Right lobe of liver (tissue), 6 donors: ENCODE measurements at regions not wholly inside any gene's neighbourhood (a gene's known extent, or its start where the extent isn't known, plus 50 kb on each side); places are given as distances from the start of the nearest gene placed in this dataset.

ENCODE experiments used
- ATAC-seq, 4 donors: fragments of 200-7000 bp; cut with Tn5 transposase; one replicate each; pipeline ENCODE4 v1.9.1; 2020; ENCODE audit warnings: mild to moderate bottlenecking in 4 of 4, moderate library complexity in 4 of 4
- DNase-seq, 3 donors: peaks; one replicate each; pipeline ENCODE4 v3.0.0-alpha.2; 2020
- H3K27ac ChIP-seq, 3 donors: fragments of 200-600 bp; one replicate each; pipeline ENCODE4 v1.8.0; 2022
- H3K27me3 ChIP-seq, 2 donors: fragments of 200-600 bp; one replicate each; pipeline ENCODE4 v1.8.0; 2022
- H3K36me3 ChIP-seq, 4 donors: fragments of 200-600 bp; sonication (generic) in 1 of 4; one replicate each; pipeline versions ENCODE4 v1.5.1 to v1.8.0; 2017 to 2022; ENCODE audit warnings: control low read depth in 1 of 4
- H3K4me1 ChIP-seq, 4 donors: fragments of 200-600 bp; sonication (generic) in 1 of 4; one replicate each; pipeline versions ENCODE4 v1.5.1 to v1.8.0; 2017 to 2022; ENCODE audit warnings: control low read depth in 1 of 4
- H3K4me3 ChIP-seq, 3 donors: fragments of 200-600 bp; one replicate each; pipeline ENCODE4 v1.8.0; 2022
- H3K9me3 ChIP-seq, 4 donors: fragments of 200-600 bp; sonication (generic) in 1 of 4; one replicate each; pipeline versions ENCODE4 v1.5.1 to v1.8.0; 2017 to 2022; ENCODE audit warnings: control low read depth in 1 of 4
- POLR2A ChIP-seq: fragments of 450-650 bp; IDR thresholded peaks from one replicate; pipeline ENCODE4 v1.6.1; 2017; ENCODE audit warnings: antibody characterized with exemption, mild to moderate bottlenecking
- WGBS: methylation state at CpG from one replicate; pipeline ENCODE4 v1.1.6; 2018; ENCODE audit warnings: low coverage, low lambda C conversion rate; ENCODE audit not compliant: insufficient coverage; ENCODE audit errors: missing lambda C conversion rate; 5-methylcytosine and 5-hydroxymethylcytosine counted together
- intact Hi-C, 2 donors: fragments of 100-400 bp; cut with DNase I; formaldehyde crosslinking; loops; one replicate each; pipeline versions ENCODE4 v1.11.2 to v1.14.1; 2022
- TF ChIP-seq, protein P1 (sequence below), 4 donors: fragments of 200-600 bp in 3 of 4; fragments of 450-650 bp in 1 of 4; IDR thresholded peaks; one replicate each; pipeline versions ENCODE4 v1.5.1 to v1.8.0; 2016 to 2022; ENCODE audit warnings: antibody characterized with exemption in 4 of 4, mild to moderate bottlenecking in 2 of 4
- donor health status: DM: no; HTN: yes; CAD: no.
- donor health status: DM: no; HTN: no; CAD: no.
- donor health status: DM: no; HTN: no; CAD: no.
- donor health status: DM: no; HTN: yes; CAD: no.
- donor health status: DM: no; HTN: yes; CAD: no.

DNA sequence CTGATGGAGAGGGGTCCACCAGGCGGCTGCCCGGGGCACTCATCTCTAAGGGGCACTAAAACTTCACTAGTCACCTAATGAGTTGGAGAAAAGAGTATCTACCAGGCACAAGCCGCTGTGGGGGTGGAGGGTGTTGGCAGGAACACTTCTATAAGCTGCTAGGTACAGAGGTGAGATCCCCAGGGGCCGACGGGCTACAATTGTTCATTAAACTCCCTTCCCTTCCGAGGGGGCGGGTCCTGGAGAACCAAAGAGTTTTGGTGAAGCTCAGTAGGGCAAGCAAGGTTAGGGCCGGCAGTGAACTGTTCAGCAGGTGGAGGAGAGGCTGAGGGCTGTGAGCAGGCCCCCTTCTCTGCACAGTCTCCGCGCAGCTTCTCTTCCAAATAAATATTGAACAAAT lies 78.7 kb upstream of the ARAP3 start:
- intact Hi-C loops = no loop called here
- TF ChIP-seq, protein P1, sequence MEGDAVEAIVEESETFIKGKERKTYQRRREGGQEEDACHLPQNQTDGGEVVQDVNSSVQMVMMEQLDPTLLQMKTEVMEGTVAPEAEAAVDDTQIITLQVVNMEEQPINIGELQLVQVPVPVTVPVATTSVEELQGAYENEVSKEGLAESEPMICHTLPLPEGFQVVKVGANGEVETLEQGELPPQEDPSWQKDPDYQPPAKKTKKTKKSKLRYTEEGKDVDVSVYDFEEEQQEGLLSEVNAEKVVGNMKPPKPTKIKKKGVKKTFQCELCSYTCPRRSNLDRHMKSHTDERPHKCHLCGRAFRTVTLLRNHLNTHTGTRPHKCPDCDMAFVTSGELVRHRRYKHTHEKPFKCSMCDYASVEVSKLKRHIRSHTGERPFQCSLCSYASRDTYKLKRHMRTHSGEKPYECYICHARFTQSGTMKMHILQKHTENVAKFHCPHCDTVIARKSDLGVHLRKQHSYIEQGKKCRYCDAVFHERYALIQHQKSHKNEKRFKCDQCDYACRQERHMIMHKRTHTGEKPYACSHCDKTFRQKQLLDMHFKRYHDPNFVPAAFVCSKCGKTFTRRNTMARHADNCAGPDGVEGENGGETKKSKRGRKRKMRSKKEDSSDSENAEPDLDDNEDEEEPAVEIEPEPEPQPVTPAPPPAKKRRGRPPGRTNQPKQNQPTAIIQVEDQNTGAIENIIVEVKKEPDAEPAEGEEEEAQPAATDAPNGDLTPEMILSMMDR (IDR thresholded peaks at IDR 0.05) = no peak
- TF ChIP-seq POLR2A = no peak
- H3K4me3 ChIP-seq = no peak overlapping the region
- no peaks in the 10 kb centered on the region for H3K27me3 ChIP-seq
- no peak overlapping the region for H3K27ac ChIP-seq
- DNase-seq (no peak), ATAC-seq (no peak)
- H3K9me3 ChIP-seq = no peaks in the 10 kb centered on the region
- no peaks in the 10 kb centered on the region for H3K4me1 ChIP-seq
- WGBS = 38% methylated on average over 6 of the region's 10 CpGs
- H3K36me3 ChIP-seq = no peaks in the 10 kb centered on the region

DNA sequence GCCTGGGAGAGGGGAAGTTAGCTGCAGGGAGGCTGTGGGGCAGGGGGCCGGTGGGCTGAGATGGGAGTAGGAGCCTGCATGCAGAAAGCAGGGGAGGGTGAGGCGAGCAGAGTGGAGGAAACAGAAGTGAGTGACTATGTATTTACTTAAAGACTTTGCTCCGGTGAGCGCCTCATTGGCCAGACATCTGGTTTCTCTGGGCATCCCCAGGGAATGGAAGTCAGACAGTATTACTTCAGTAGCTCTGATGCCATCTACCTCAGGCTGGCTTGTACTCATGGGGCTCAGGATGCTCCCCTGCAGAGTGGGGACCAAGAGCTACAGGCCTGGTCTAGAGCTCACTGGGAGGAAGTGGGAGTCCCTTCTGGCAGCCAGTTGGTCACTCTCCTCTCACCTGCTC lies 78.2 kb upstream of the ARAP3 start:
- 67% methylated on average over 4 of the region's 4 CpGs for WGBS
- no peak for ATAC-seq
- H3K27me3 ChIP-seq = no peaks in the 10 kb centered on the region

DNA sequence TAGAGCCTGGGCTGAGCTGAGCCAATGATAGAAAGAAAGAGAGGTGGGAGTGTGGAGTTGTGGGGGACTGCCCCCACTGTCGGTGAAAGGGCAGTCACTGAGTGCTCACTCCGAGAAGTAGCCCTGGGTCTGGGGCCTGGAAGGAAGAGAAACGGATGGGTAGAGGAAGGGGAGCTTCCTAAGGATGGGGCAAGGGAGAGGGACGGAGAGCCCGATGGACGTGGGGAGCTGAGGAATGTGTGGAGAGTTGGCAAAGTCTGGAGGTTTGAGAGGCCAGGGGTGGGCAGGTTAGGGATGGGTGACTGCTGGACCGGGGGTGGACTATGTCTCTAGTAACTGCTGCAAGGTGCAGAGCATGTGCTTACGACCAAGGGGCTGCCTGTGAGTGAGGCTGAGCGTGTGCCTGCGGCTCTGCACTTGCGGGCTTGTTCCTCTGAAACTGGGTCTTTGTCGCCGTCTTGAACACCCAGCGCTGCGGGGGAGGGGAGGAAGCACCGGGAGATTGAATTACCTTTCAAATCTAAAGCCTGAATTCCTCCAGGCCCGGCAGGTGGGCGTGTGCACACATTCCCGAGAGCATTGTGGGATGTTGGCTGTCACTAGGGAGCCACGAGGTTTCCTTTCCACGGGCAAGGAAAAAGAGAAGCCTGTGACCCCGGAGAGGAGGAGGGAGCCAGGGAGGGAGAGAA lies 76.4 kb upstream of the ARAP3 start:
- H3K27me3 ChIP-seq = no peaks in the 10 kb centered on the region
- H3K4me1 ChIP-seq = no peaks in the 10 kb centered on the region
- H3K27ac ChIP-seq = no peak overlapping the region
- no peaks in the 10 kb centered on the region for H3K9me3 ChIP-seq
- H3K4me3 ChIP-seq = no peak overlapping the region
- intact Hi-C loops = no loop called here
- DNase-seq = no peak
- H3K36me3 ChIP-seq = no peaks in the 10 kb centered on the region
- no peak for ATAC-seq
- TF ChIP-seq, protein P1 (IDR thresholded peaks at IDR 0.05) = no peak
- no peak for TF ChIP-seq POLR2A
- 10% methylated on average over 15 of the region's 22 CpGs for WGBS

More for the DNA sequence above, 78.2 kb upstream of the ARAP3 start:
- H3K4me3 ChIP-seq = no peak overlapping the region
- intact Hi-C loops = no loop called here
- no peaks in the 10 kb centered on the region for H3K4me1 ChIP-seq
- DNase-seq = no peak
- no peaks in the 10 kb centered on the region for H3K36me3 ChIP-seq
- H3K9me3 ChIP-seq = no peaks in the 10 kb centered on the region
- no peak overlapping the region for H3K27ac ChIP-seq
- TF ChIP-seq, protein P1 (IDR thresholded peaks at IDR 0.05) = no peak
- TF ChIP-seq POLR2A = no peak

DNA sequence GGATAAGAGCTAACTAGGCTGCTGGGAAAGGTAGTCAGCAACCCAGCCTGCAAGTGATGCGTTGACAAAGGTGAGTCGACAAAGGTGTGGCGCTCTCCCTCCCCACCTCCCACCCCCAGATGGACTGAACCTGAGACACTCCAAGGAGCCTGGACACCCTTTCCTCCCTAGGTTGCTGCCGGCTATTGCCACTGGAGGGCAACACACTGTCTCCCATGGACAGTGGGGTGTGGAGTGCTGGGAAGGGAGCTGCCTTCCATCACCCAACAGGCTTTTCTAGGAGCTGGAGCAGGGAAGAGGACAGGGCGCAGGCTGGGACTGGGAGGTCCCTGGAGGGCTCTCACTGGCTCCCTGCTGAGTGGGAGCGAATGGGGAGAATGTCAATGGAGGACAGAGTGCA lies 75.4 kb upstream of the ARAP3 start:
- Histone ChIP-seq H3K4me1 (no peaks in the 10 kb centered on the region), H3K27me3 (no peaks in the 10 kb centered on the region), H3K4me3 (no peak overlapping the region), H3K36me3 (no peaks in the 10 kb centered on the region), H3K9me3 (no peaks in the 10 kb centered on the region), H3K27ac (no peak overlapping the region)
- DNase-seq (no peak), ATAC-seq (peak; percentile 53 to 76 (median 60))
- TF ChIP-seq POLR2A = no peak
- TF ChIP-seq, protein P1 (IDR thresholded peaks at IDR 0.05) = peak; percentile 13 to 29 (median 26)
- WGBS = 33% methylated on average over 1 of the region's 6 CpGs
- intact Hi-C loops = no loop called here

DNA sequence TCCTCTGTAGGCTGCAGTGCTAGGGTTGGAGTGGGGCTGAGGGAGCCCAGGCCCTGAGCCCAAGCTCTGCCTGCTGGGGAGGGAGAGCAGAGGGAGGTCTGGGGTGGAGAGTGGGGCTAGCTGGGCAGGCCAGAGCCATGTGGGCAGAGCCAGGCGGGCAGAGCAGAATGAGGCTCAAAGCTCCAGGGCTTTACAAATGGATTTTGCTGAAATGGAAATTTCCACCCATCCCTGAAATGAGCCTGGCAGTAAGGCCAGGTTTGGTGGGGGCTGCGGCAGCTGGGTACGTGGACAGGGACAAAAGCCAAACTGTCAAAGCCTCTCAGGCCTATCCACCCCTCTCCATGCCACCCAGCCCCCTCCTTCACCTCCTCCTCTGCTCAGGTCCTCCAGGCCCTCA lies 74.2 kb upstream of the ARAP3 start:
- H3K9me3 ChIP-seq = no peaks in the 10 kb centered on the region
- ATAC-seq (no peak), DNase-seq (no peak)
- intact Hi-C loops = no loop called here
- no peaks in the 10 kb centered on the region for H3K27me3 ChIP-seq
- H3K36me3 ChIP-seq = no peaks in the 10 kb centered on the region
- no peak overlapping the region for H3K4me3 ChIP-seq
- TF ChIP-seq, protein P1 (IDR thresholded peaks at IDR 0.05) = no peak
- TF ChIP-seq POLR2A = no peak
- no peaks in the 10 kb centered on the region for H3K4me1 ChIP-seq
- H3K27ac ChIP-seq = no peak overlapping the region
- WGBS = 83% methylated on average over 2 of the region's 3 CpGs
